ENCODE measurements at regions not wholly inside any gene's neighbourhood (a gene's known extent, or its start where the extent isn't known, plus 50 kb on each side); places are given as distances from the start of the nearest gene placed in this dataset.
A peak's percentile ranks its signal among the peaks of the same experiment; 100 is the strongest.

GRCh38 chr17:77891602-77892001 lies 66.9 kb upstream of the TNRC6C start:
- no peak for DNase-seq (ENCODE audit: low read depth, low spot score)

- DNase-seq (ENCODE audit: low read depth, low spot score): no peak
Observed at GRCh38 chr17:77892031-77892430, 66.5 kb upstream of the TNRC6C start.

- DNase-seq (ENCODE audit: low read depth, low spot score): peak; percentile 88
Observed at GRCh38 chr17:77892469-77893143, 65.9 kb upstream of the TNRC6C start.

- DNase-seq (ENCODE audit: low read depth, low spot score): no peak
Observed at GRCh38 chr17:77893144-77894044, 65.1 kb upstream of the TNRC6C start.

GRCh38 chr17:77894126-77894956 lies 64.2 kb upstream of the TNRC6C start:
- no peak for DNase-seq (ENCODE audit: low read depth, low spot score)

- no peak for DNase-seq (ENCODE audit: low read depth, low spot score)
Observed at GRCh38 chr17:77897741-77898301, 60.7 kb upstream of the TNRC6C start.

- DNase-seq (ENCODE audit: low read depth, low spot score): no peak
Observed at GRCh38 chr17:77898521-77899434, 59.7 kb upstream of the TNRC6C start.

- DNase-seq (ENCODE audit: low read depth, low spot score): no peak
Observed at GRCh38 chr17:77899498-77899897, 59.0 kb upstream of the TNRC6C start.

- no peak for DNase-seq (ENCODE audit: low read depth, low spot score)
Observed at GRCh38 chr17:77901481-77901880, 57.0 kb upstream of the TNRC6C start.

GRCh38 chr17:77905266-77905665 lies 53.2 kb upstream of the TNRC6C start:
- no peak for DNase-seq (ENCODE audit: low read depth, low spot score)

- DNase-seq (ENCODE audit: low read depth, low spot score): no peak
Observed at GRCh38 chr17:77905766-77906165, 52.7 kb upstream of the TNRC6C start.

GRCh38 chr17:77906377-77906871 lies 52.1 kb upstream of the TNRC6C start:
- DNase-seq (ENCODE audit: low read depth, low spot score): no peak

GRCh38 chr17:77907497-77908461 lies 50.7 kb upstream of the TNRC6C start:
- no peak for DNase-seq (ENCODE audit: low read depth, low spot score)

- no peak for DNase-seq (ENCODE audit: low read depth, low spot score)
Observed at GRCh38 chr17:77908501-77908900, 50.0 kb upstream of the TNRC6C start.

Measured in ELF-1 (cell line).